HG02840 (cell line): ENCODE measurements at regions not wholly inside any gene's neighbourhood (a gene's known extent, or its start where the extent isn't known, plus 50 kb on each side); places are given as distances from the start of the nearest gene placed in this dataset.
A peak's percentile ranks its signal among the peaks of the same experiment; 100 is the strongest.
"Not testable (repeated sequence)": the region's sequence is repeated elsewhere in the genome, so short reads cannot be mapped to it uniquely, and the experiment has no call there.

Experiments
- ATAC-seq: cut with Tn5 transposase; IDR thresholded peaks from one replicate; pipeline ENCODE4 v1.9.1; 2021; ENCODE audit warnings: mild to moderate bottlenecking, moderate library complexity, moderate number of reproducible peaks; ENCODE audit not compliant: unreplicated experiment, low FRiP score

GRCh38 chr2:195538937-195539336 is 118.1 kb upstream of the SLC39A10 start:
- no peak for ATAC-seq

DNA sequence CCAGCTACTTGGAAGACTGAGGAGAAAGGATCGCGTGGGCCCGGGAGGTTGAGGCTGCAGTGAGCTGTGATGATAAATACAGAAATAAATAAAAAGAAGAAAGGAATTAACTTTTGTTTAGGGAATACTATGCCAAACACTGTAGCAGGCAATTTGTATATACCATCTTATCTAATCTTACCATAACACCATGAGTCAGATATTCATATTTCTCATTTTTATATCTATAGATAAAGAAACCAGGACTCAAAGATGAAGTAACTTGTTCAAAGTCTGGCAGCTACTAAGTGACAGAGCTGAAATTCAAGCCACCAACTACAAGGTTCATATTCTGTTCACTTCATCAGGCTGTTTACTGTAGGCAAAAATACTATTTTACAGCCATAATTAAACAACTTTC is 119.2 kb upstream of the SLC39A10 start:
- ATAC-seq: no peak

DNA sequence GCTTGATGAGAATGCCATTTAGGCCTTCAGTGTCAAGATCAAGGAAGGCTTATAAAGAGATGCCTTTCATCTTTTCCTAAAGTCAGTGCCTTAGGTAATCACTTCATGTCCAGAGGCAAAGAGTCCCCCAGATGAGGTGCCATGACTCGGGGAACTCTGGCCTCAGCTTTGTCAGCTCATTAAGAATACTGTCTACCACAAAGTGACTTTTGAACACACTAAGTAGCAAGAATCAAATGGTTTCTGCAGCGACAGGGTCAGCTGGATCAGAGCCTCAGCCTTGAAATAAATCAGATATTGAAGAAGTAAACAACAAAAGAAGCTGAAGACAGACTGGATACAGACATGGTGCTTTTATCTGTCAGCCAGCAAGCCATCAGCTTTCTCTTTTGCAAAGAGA is 120.1 kb upstream of the SLC39A10 start:
- no peak for ATAC-seq

DNA sequence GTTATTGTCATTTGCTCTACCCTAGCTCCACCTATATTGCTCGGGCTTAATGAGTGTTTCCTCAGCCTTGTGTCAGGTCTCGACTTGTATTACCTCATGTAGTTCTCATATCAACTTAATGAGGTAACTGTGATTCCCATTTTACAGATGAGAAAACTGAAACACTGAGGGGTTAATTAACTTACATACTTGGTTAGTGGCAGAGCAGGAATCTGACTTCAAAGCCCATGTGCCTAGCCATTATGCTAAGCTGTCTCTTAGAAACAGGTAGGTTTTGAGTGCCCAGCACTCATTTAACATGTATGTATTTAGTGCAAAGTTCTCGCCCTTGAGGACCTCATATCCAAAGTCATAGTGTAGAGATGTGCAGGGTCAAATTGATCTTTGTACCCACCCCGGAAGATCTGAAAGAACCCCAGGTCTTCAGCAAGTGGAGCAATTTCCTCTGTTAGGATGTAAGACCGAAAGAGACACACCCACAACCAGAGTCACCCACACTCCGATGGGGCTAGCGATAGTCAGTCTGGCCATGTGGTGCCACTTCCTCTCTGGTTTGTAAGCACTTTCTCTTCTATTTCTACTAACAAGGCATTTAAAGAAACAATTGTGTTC is 121.0 kb upstream of the SLC39A10 start:
- peak; percentile 75 for ATAC-seq

DNA sequence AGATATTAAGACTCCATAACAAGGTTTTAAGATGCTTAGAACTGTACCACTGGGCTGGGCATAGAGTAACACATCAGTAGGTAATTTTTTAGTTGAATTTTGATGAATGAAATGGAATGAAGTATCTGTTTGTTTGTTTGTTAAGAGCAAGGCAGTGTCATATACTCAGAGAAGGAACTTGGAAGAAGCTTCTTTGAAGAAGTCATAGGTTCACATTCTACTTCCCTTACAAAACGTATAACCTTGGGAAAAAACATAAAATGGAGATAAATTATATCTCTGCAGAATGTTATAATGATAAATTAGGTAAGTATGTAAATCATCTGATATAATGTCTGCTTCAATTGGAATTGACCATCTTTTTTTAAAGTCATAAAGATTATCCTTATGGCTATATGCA is 122.1 kb upstream of the SLC39A10 start:
- no peak for ATAC-seq

DNA sequence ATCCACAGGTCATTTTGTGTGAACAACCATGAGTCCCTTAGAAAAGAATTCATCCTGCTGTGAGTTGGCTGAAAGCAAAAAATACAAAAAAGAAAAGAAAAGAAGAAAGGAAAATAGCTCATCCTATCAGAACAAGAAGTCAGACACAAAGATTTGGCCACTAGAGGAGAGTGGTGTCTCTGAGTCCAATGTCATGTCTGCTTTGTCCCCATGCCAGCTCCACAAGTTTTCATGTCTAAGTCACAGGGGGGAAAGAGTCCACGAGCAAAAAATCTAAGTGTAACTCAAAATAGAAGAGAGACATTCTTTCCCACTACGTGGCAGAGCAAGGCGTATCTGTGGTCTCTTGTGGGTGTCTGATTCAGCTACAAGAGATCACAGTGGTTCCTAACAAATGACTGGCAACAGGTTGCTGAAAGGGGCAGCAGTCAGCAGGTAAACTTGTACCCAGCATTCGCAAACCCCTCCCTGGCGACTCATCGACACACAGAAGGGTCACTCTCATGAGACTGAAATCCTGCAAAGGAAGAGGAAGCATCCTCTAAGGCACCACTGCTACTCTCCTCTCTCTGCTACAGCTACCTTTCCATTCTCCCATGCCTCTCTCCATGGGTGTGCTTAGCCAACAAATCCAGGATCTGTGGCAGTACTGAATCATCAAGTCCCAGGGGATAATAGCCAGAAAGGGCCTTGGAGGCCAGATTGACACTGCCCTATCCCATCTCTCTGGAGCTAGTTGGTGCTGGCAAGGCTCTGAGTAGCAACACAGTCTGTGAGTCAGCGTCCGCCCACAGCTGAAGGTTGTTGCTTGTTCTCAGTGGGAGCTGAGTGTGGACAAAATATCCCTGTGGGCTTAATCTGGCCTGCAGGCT is 123.0 kb upstream of the SLC39A10 start:
- no peak for ATAC-seq

DNA sequence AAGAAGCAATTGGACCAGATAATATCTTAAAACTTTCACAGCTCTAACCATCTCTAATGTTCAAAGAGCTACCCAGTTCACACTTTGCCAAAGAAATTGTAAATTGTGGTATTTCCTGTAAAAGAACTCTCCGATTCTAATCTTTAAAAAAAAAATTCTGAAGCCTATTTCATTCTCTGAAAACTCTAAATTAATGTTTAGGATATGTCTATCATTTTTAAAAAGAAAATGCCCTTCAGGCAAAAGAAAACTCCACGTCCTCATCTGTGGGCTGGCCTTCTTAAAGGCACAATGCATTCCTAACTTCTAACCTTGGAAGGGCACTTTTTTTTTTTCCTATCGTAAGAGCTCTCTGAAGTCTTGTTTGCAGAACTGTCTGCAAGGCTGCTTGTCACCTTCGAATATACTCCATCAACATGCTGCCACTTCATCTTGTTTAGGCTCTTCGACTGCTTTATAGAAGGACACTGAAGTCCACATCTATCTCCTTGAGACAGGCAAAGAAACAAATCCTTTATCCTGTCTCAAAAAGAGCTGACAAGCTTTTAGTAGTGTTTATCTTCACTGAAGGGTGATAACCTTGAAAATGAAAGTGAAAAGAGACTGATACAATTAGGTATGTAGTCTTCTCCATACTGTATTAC is 124.3 kb upstream of the SLC39A10 start:
- ATAC-seq: peak; percentile 37

- no peak for ATAC-seq
Observed at GRCh38 chr2:195532255-195532627, 124.8 kb upstream of the SLC39A10 start.

- ATAC-seq: no peak
Observed at GRCh38 chr2:195531754-195532153, 125.3 kb upstream of the SLC39A10 start.

- ATAC-seq: not testable (repeated sequence)
Observed at GRCh38 chr2:195523242-195523641, 133.8 kb upstream of the SLC39A10 start.

- ATAC-seq: no peak
Observed at GRCh38 chr2:195521589-195521988, 135.4 kb upstream of the SLC39A10 start.

DNA sequence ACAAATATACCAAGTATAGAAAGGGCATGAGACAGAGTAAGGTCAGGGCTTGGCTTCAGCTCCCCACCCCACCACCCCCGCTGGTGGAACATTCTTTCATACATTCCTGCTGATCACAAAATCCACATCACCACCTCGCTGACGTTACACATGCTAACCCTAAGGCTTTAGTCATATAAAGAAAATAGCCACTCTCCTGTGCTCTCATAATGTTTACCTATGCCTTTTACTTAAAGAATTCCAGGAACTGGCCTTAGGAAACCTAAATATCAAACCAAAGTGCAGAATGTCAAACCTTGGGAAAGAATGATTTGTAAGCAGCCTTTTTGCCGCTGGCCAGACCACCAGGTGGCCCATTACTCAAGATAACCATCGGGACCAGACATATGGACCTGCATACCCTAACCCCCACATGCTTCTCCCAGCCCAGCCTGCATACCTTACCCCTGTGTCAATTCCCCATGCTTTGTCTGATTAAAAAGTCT is 136.3 kb upstream of the SLC39A10 start:
- ATAC-seq: no peak

GRCh38 chr2:195515551-195515950 is 141.5 kb upstream of the SLC39A10 start:
- ATAC-seq: no peak

- ATAC-seq: no peak
Observed at GRCh38 chr2:195514365-195514764, 142.7 kb upstream of the SLC39A10 start.

- ATAC-seq: no peak
Observed at GRCh38 chr2:195513119-195513518, 143.9 kb upstream of the SLC39A10 start.

GRCh38 chr2:195509551-195509950 is 147.5 kb upstream of the SLC39A10 start:
- ATAC-seq: no peak

- no peak for ATAC-seq
Observed at GRCh38 chr2:195508139-195508455, 148.9 kb upstream of the SLC39A10 start.

- ATAC-seq: no peak
Observed at GRCh38 chr2:195507447-195508138, 149.4 kb upstream of the SLC39A10 start.

DNA sequence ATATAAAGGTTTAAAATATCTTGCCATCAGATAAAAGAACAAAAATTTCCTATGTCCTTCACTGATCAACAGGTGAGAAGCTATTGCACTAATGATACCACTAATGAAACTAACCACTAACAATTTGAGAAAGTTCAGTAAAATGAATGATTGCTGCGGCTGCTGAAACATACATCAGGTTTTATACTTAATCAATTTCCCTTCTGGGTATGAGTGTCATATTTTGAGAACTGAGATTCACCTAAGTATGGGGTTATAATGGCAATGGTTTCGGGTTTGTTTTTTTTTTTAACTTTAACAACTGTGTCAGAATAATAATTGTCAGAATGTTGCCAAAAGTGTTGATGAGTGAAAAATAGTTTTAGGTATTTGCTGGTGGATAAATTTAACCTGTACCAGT is 151.3 kb upstream of the SLC39A10 start:
- ATAC-seq: peak; percentile 92

GRCh38 chr2:195503208-195503607 is 153.8 kb upstream of the SLC39A10 start:
- no peak for ATAC-seq

- no peak for ATAC-seq
Observed at GRCh38 chr2:195501746-195502145, 155.3 kb upstream of the SLC39A10 start.
